Fibroblast of the aortic adventitia (primary cell): ENCODE measurements at regions not wholly inside any gene's neighbourhood (a gene's known extent, or its start where the extent isn't known, plus 50 kb on each side); places are given as distances from the start of the nearest gene placed in this dataset.

ENCODE experiments used
- DNase-seq: peaks from one replicate; pipeline ENCODE4 v3.0.0-alpha.2; 2010; ENCODE audit warnings: low read depth
- H3K4me3 ChIP-seq: 2 replicates; pipeline ENCODE4 v1.5.1; 2011; ENCODE audit warnings: low read depth, mild to moderate bottlenecking, control low read depth, low read length, moderate library complexity
- CTCF ChIP-seq: IDR thresholded peaks from 2 replicates; pipeline ENCODE4 v1.5.1; 2011; ENCODE audit warnings: mild to moderate bottlenecking, low read length, control low read depth, inconsistent platforms; ENCODE audit not compliant: insufficient read depth

- TF ChIP-seq CTCF, result no peak
- H3K4me3 ChIP-seq, result no peak overlapping the region
- DNase-seq, result no peak
Measured at GRCh38 chr22:47259049-47259448, 496.6 kb downstream of the TBC1D22A start.

- no peak overlapping the region for H3K4me3 ChIP-seq
- TF ChIP-seq CTCF, result no peak
- no peak for DNase-seq
Measured at GRCh38 chr22:47257976-47258375, 495.5 kb downstream of the TBC1D22A start.

GRCh38 chr22:47257566-47257965, 495.1 kb downstream of the TBC1D22A start:
- no peak for DNase-seq
- no peak overlapping the region for H3K4me3 ChIP-seq
- TF ChIP-seq CTCF, result no peak

GRCh38 chr22:47251911-47252310, 489.5 kb downstream of the TBC1D22A start:
- no peak overlapping the region for H3K4me3 ChIP-seq
- TF ChIP-seq CTCF, result no peak
- no peak for DNase-seq

- no peak overlapping the region for H3K4me3 ChIP-seq
- no peak for DNase-seq
- no peak for TF ChIP-seq CTCF
Measured at GRCh38 chr22:47250995-47251765, 488.7 kb downstream of the TBC1D22A start.

GRCh38 chr22:47249370-47249928, 487.0 kb downstream of the TBC1D22A start:
- TF ChIP-seq CTCF, result no peak
- H3K4me3 ChIP-seq, result no peak overlapping the region
- DNase-seq, result no peak
